CD14-positive monocyte (primary cell): ENCODE measurements at regions not wholly inside any gene's neighbourhood (a gene's known extent, or its start where the extent isn't known, plus 50 kb on each side); places are given as distances from the start of the nearest gene placed in this dataset.

ENCODE experiments used
- DNase-seq, 3 donors: peaks; one replicate each; pipeline ENCODE4 v3.0.0-alpha.2; 2011 to 2022
- H2AFZ ChIP-seq: 2 replicates; pipeline ENCODE4 v1.6.0; 2012; ENCODE audit warnings: mild to moderate bottlenecking, low read depth, low read length, inconsistent platforms; ENCODE audit not compliant: insufficient read depth, poor library complexity, severe bottlenecking
- H3K27ac ChIP-seq, 2 donors: 1 replicate in 1 of 2; 2 replicates in 1 of 2; pipeline ENCODE4 v1.5.1; 2012 to 2013; ENCODE audit warnings: low read length in 2 of 2, control low read depth in 1 of 2, inconsistent platforms in 1 of 2, low read depth in 1 of 2, mild to moderate bottlenecking in 1 of 2
- H3K27me3 ChIP-seq, 2 donors: one replicate each; pipeline versions ENCODE4 v1.6.0 to v1.6.1; 2011 to 2013; ENCODE audit warnings: low read length in 2 of 2; ENCODE audit not compliant: control insufficient read depth in 2 of 2, insufficient read depth in 2 of 2
- H3K36me3 ChIP-seq, 2 donors: replicated peaks in 1 of 2; 1 replicate in 1 of 2; 2 replicates in 1 of 2; pipeline versions ENCODE4 v1.5.1 to v1.6.1; 2012 to 2013; ENCODE audit warnings: low read length in 2 of 2, control low read depth in 1 of 2, inconsistent platforms in 1 of 2, mild to moderate bottlenecking in 1 of 2; ENCODE audit not compliant: insufficient read depth in 2 of 2, control insufficient read depth in 1 of 2
- H3K4me1 ChIP-seq, 2 donors: 1 replicate in 1 of 2; 2 replicates in 1 of 2; pipeline versions ENCODE4 v1.5.1 to v1.6.1; 2012 to 2013; ENCODE audit warnings: low read length in 2 of 2, control low read depth in 1 of 2, inconsistent platforms in 1 of 2, mild to moderate bottlenecking in 1 of 2, moderate library complexity in 1 of 2; ENCODE audit not compliant: insufficient read depth in 2 of 2, control insufficient read depth in 1 of 2
- H3K4me2 ChIP-seq: replicated peaks from 2 replicates; pipeline ENCODE3; 2012; ENCODE audit warnings: low read length, moderate library complexity, mild to moderate bottlenecking; ENCODE audit not compliant: poor library complexity, severe bottlenecking; ENCODE audit errors: extremely low read depth
- H3K4me3 ChIP-seq, 3 experiments: fragments of 200-600 bp in 1 of 3; sonication (generic) in 1 of 3; replicated peaks in 1 of 3; 1 replicate in 2 of 3; 2 replicates in 1 of 3; pipeline ENCODE4 v1.5.1; 2011 to 2013; ENCODE audit warnings: low read length in 3 of 3, mild to moderate bottlenecking in 3 of 3, control low read depth in 2 of 3, low read depth in 2 of 3, inconsistent platforms in 1 of 3, moderate library complexity in 1 of 3
- H3K79me2 ChIP-seq: 2 replicates; pipeline ENCODE4 v1.6.0; 2012; ENCODE audit warnings: mild to moderate bottlenecking, control low read depth, inconsistent platforms, low read length, moderate library complexity; ENCODE audit not compliant: insufficient read depth
- H3K9ac ChIP-seq: 2 replicates; pipeline ENCODE4 v1.6.0; 2017; ENCODE audit warnings: low read length, mild to moderate bottlenecking; ENCODE audit not compliant: insufficient read depth, poor library complexity, severe bottlenecking
- H3K9me3 ChIP-seq, 2 donors: replicated peaks in 1 of 2; 1 replicate in 1 of 2; 2 replicates in 1 of 2; pipeline versions ENCODE4 v1.5.1 to v1.6.1; 2012 to 2013; ENCODE audit warnings: low read length in 2 of 2, control low read depth in 1 of 2; ENCODE audit not compliant: control insufficient read depth in 1 of 2, insufficient read depth in 1 of 2
- H4K20me1 ChIP-seq: 2 replicates; pipeline ENCODE4 v1.6.0; 2012; ENCODE audit warnings: mild to moderate bottlenecking, low read length, control low read depth, moderate library complexity; ENCODE audit not compliant: insufficient read depth
- H3K27ac Mint-ChIP-seq, 7 donors: one replicate each; pipeline ENCODE4 v1.8.0; 2020; ENCODE audit warnings: mild to moderate bottlenecking in 7 of 7, mixed read lengths in 7 of 7, moderate library complexity in 6 of 7, inconsistent platforms in 2 of 7
- H3K27me3 Mint-ChIP-seq, 3 donors: one replicate each; pipeline ENCODE4 v1.8.0; 2021 to 2022; ENCODE audit warnings: low read depth in 3 of 3, mild to moderate bottlenecking in 3 of 3, mixed read lengths in 3 of 3, moderate library complexity in 3 of 3, inconsistent platforms in 1 of 3
- H3K36me3 Mint-ChIP-seq, 2 donors: one replicate each; pipeline ENCODE4 v1.8.0; 2020; ENCODE audit warnings: mixed read lengths in 2 of 2, inconsistent platforms in 1 of 2, mild to moderate bottlenecking in 1 of 2
- H3K4me1 Mint-ChIP-seq: one replicate; pipeline ENCODE4 v1.8.0; 2020; ENCODE audit warnings: mild to moderate bottlenecking, mixed read lengths
- H3K4me3 Mint-ChIP-seq, 2 donors: one replicate each; pipeline ENCODE4 v1.8.0; 2020; ENCODE audit warnings: mild to moderate bottlenecking in 2 of 2, mixed read lengths in 2 of 2, moderate library complexity in 1 of 2
- H3K9me3 Mint-ChIP-seq, 7 donors: one replicate each; pipeline ENCODE4 v1.8.0; 2020 to 2022; ENCODE audit warnings: mixed read lengths in 7 of 7, mild to moderate bottlenecking in 6 of 7, moderate library complexity in 6 of 7, inconsistent platforms in 2 of 7
- WGBS: methylation state at CpG from one replicate; pipeline ENCODE4 v1.1.5; 2013; ENCODE audit warnings: missing lambda C conversion rate; ENCODE audit not compliant: insufficient coverage; 5-methylcytosine and 5-hydroxymethylcytosine counted together
- intact Hi-C, 2 donors: fragments of 100-400 bp; cut with micrococcal nuclease; formaldehyde crosslinking; loops; one replicate each; pipeline versions ENCODE4 v1.15.0 to v1.15.1; 2023
- TF ChIP-seq, protein P1 (sequence below): fragments of 200-600 bp; IDR thresholded peaks from one replicate; pipeline ENCODE4 v1.8.0; 2022; ENCODE audit warnings: antibody characterized with exemption, mild to moderate bottlenecking

DNA sequence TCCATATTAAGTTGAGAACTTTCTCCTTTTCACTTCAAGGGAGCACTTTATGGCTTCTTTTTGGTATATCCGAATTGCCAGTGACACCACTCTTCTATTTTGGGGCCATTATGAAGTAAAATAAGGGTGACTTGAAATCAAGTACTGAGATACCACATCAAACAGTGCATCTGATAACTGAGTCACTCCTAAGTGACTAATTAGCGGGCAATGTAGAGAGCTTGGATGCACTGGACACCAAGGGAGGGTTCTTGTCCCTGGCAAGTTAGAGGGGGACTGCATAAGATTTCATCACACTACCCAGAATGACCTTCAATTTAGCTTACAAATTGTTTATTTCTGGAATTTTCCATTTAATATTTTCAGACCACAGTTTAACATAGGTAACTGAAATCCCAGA is 813.9 kb upstream of the CDH10 start:
- Histone ChIP-seq H4K20me1 (no peaks in the 10 kb centered on the region), H3K27ac (no peak overlapping the region), H3K9me3 (peaks cover 0 to 5% of the 10 kb centered on the region in 2 donors), H3K9ac (no peak overlapping the region), H3K79me2 (no peaks in the 10 kb centered on the region), H3K4me3 (no peak overlapping the region), H3K4me1 (no peaks in the 10 kb centered on the region), H3K36me3 (no peaks in the 10 kb centered on the region), H3K27me3 (no peaks in the 10 kb centered on the region), H3K4me2 (no peak overlapping the region), H2AFZ (no peak overlapping the region)
- Mint-ChIP-seq H3K4me3 (no peak overlapping the region), H3K27ac (no peak overlapping the region), H3K27me3 (peaks cover 0 to 2% (median 1%) of the 10 kb centered on the region in 3 donors), H3K4me1 (no peaks in the 10 kb centered on the region), H3K36me3 (no peaks in the 10 kb centered on the region), H3K9me3 (peaks cover 0 to 8% (median 3%) of the 10 kb centered on the region in 7 donors)
- TF ChIP-seq, protein P1, sequence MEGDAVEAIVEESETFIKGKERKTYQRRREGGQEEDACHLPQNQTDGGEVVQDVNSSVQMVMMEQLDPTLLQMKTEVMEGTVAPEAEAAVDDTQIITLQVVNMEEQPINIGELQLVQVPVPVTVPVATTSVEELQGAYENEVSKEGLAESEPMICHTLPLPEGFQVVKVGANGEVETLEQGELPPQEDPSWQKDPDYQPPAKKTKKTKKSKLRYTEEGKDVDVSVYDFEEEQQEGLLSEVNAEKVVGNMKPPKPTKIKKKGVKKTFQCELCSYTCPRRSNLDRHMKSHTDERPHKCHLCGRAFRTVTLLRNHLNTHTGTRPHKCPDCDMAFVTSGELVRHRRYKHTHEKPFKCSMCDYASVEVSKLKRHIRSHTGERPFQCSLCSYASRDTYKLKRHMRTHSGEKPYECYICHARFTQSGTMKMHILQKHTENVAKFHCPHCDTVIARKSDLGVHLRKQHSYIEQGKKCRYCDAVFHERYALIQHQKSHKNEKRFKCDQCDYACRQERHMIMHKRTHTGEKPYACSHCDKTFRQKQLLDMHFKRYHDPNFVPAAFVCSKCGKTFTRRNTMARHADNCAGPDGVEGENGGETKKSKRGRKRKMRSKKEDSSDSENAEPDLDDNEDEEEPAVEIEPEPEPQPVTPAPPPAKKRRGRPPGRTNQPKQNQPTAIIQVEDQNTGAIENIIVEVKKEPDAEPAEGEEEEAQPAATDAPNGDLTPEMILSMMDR = no peak
- no CpG with 5 or more reads among the region's 2 CpGs for WGBS
- DNase-seq = no peak
- intact Hi-C loops = no loop called here

DNA sequence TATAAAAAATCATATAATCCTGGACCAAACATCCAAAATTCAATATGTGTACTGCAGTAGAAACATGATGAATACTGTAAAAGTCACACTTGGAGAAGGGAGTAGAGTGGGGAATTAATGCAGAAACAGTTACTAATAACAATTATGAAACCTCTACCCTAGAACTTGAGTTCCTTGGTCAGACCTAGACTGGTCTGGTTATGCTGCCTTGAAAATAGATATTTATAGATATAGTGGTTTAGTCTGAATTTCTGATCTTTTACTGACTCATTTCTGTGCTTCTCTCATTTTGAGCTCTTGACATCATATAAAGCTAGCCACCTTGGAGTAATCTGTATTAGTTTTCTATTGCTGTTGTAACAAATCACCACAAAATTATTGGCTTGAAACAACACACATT is 808.7 kb upstream of the CDH10 start:
- H3K36me3 ChIP-seq = no peaks in the 10 kb centered on the region
- intact Hi-C loops = no loop called here
- H2AFZ ChIP-seq = no peak overlapping the region
- H3K27ac Mint-ChIP-seq = no peak overlapping the region
- no peak overlapping the region for H3K27ac ChIP-seq
- H3K27me3 Mint-ChIP-seq = peaks cover 0 to 2% (median 0%) of the 10 kb centered on the region in 3 donors
- no peaks in the 10 kb centered on the region for H4K20me1 ChIP-seq
- peaks cover 0 to 3% (median 0%) of the 10 kb centered on the region in 7 donors for H3K9me3 Mint-ChIP-seq
- H3K36me3 Mint-ChIP-seq = no peaks in the 10 kb centered on the region
- no peaks in the 10 kb centered on the region for H3K27me3 ChIP-seq
- H3K4me1 Mint-ChIP-seq = no peaks in the 10 kb centered on the region
- H3K79me2 ChIP-seq = no peaks in the 10 kb centered on the region
- TF ChIP-seq, protein P1 = no peak
- H3K9me3 ChIP-seq = no peaks in the 10 kb centered on the region
- no peaks in the 10 kb centered on the region for H3K4me1 ChIP-seq
- H3K9ac ChIP-seq = no peak overlapping the region
- H3K4me3 ChIP-seq = no peak overlapping the region
- H3K4me3 Mint-ChIP-seq = no peak overlapping the region
- no peak overlapping the region for H3K4me2 ChIP-seq
- DNase-seq = no peak
